Caco-2 (cell line): ENCODE measurements at regions not wholly inside any gene's neighbourhood (a gene's known extent, or its start where the extent isn't known, plus 50 kb on each side); places are given as distances from the start of the nearest gene placed in this dataset.
"Not testable (repeated sequence)": the region's sequence is repeated elsewhere in the genome, so short reads cannot be mapped to it uniquely, and the experiment has no call there.

Source experiments
- BruUV-seq: library from RNA; stranded (reverse); fragments of 400-500 nt; replicated peaks from 2 replicates; lab custom pipeline; 2021; lab: Mats Ljungman, UMichigan
- CTCF ChIA-PET: fragments of 300-600 bp; sonication (Branson Sonifier 250); formaldehyde crosslinking; loops from one replicate; lab custom pipeline; 2022; ENCODE audit warnings: antibody characterized with exemption; lab: Charles Lee
- POLR2A ChIA-PET: fragments of 300-600 bp; sonication (Branson Sonifier 250); formaldehyde crosslinking; loops from one replicate; lab custom pipeline; 2022; ENCODE audit warnings: antibody characterized with exemption; lab: Charles Lee
- DNase-seq, 2 experiments: peaks; one replicate each; pipeline versions ENCODE4 v3.0.0 to v3.0.0-alpha.2; 2020 to 2022
- H3K27me3 ChIP-seq: replicated peaks from 2 replicates; pipeline ENCODE4 v1.6.0; 2011; ENCODE audit warnings: low read length; ENCODE audit not compliant: control insufficient read depth, insufficient read depth
- H3K36me3 ChIP-seq: 2 replicates; pipeline ENCODE4 v1.5.1; 2011; ENCODE audit warnings: low read length; ENCODE audit not compliant: control insufficient read depth, insufficient read depth
- H3K4me1 ChIP-seq: fragments of 250-450 bp; sonication (Bioruptor Pico); 2 replicates; pipeline ENCODE4 v1.5.1; 2020; ENCODE audit warnings: mild to moderate bottlenecking
- H3K4me3 ChIP-seq: 2 replicates; pipeline ENCODE4 v1.5.1; 2011; ENCODE audit warnings: low read depth, mild to moderate bottlenecking, control low read depth, low read length
- H3K9me3 ChIP-seq: fragments of 250-450 bp; sonication (Bioruptor Pico); 2 replicates; pipeline ENCODE4 v1.5.1; 2020; ENCODE audit warnings: mild to moderate bottlenecking, moderate library complexity
- H3K27ac Mint-ChIP-seq: one replicate; pipeline ENCODE4 v1.8.0; 2022; ENCODE audit warnings: mixed read lengths; ENCODE audit not compliant: unreplicated experiment
- H3K27me3 Mint-ChIP-seq: one replicate; pipeline ENCODE4 v1.8.0; 2022; ENCODE audit warnings: mixed read lengths; ENCODE audit not compliant: insufficient read depth, unreplicated experiment
- H3K36me3 Mint-ChIP-seq: one replicate; pipeline ENCODE4 v1.8.0; 2022; ENCODE audit warnings: mild to moderate bottlenecking, mixed read lengths; ENCODE audit not compliant: insufficient read depth, unreplicated experiment
- H3K4me1 Mint-ChIP-seq: one replicate; pipeline ENCODE4 v1.8.0; 2022; ENCODE audit warnings: low read depth, mixed read lengths; ENCODE audit not compliant: unreplicated experiment
- H3K4me3 Mint-ChIP-seq: one replicate; pipeline ENCODE4 v1.8.0; 2022; ENCODE audit warnings: mild to moderate bottlenecking, moderate library complexity, mixed read lengths; ENCODE audit not compliant: unreplicated experiment
- H3K9me3 Mint-ChIP-seq: one replicate; pipeline ENCODE4 v1.8.0; 2022; ENCODE audit warnings: mixed read lengths; ENCODE audit not compliant: unreplicated experiment
- intact Hi-C: fragments of 100-400 bp; cut with micrococcal nuclease; formaldehyde crosslinking; loops from one replicate; pipeline ENCODE4 v1.10.0; 2022; ENCODE audit not compliant: unreplicated experiment
- TF ChIP-seq, protein P1 (sequence below), 2 experiments: fragments of 200-600 bp in 1 of 2; IDR thresholded peaks; 1 replicate in 1 of 2; 2 replicates in 1 of 2; pipeline versions ENCODE4 v1.5.1 to v1.8.0; 2011 to 2022; ENCODE audit warnings: antibody characterized with exemption in 1 of 2, control low read depth in 1 of 2, inconsistent platforms in 1 of 2, low read depth in 1 of 2, low read length in 1 of 2, mild to moderate bottlenecking in 1 of 2, moderate library complexity in 1 of 2; ENCODE audit not compliant: insufficient read depth in 1 of 2, severe bottlenecking in 1 of 2, unreplicated experiment in 1 of 2

DNA sequence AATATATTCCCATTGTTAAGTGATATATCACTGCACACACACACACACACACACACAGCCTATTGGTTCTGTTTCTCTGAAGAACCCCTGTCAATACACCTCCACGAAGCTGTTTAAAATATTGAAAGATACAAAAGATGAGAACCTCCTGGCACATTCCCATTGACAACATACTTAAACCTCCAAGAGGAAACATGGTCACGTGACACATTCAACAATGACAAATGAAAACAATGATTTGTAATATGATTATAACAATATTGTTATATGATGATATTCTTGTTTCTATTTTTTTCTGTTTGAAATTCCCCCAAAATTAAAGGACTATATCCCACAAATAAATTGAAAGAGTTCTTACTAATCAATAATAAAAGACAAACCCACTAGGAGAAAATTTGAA lies 1344.9 kb downstream of the BRD1 start:
- Mint-ChIP-seq H3K4me3 (no peak overlapping the region), H3K27me3 (peaks cover 5% of the 10 kb centered on the region), H3K27ac (no peak overlapping the region), H3K4me1 (no peaks in the 10 kb centered on the region), H3K36me3 (no peaks in the 10 kb centered on the region), H3K9me3 (no peaks in the 10 kb centered on the region)
- ChIA-PET CTCF (no interaction called here), POLR2A (no interaction called here)
- intact Hi-C loops = no loop called here
- Histone ChIP-seq H3K4me1 (no peaks in the 10 kb centered on the region), H3K9me3 (no peaks in the 10 kb centered on the region), H3K27me3 (no peaks in the 10 kb centered on the region), H3K4me3 (no peak overlapping the region), H3K36me3 (no peaks in the 10 kb centered on the region)
- TF ChIP-seq, protein P1, sequence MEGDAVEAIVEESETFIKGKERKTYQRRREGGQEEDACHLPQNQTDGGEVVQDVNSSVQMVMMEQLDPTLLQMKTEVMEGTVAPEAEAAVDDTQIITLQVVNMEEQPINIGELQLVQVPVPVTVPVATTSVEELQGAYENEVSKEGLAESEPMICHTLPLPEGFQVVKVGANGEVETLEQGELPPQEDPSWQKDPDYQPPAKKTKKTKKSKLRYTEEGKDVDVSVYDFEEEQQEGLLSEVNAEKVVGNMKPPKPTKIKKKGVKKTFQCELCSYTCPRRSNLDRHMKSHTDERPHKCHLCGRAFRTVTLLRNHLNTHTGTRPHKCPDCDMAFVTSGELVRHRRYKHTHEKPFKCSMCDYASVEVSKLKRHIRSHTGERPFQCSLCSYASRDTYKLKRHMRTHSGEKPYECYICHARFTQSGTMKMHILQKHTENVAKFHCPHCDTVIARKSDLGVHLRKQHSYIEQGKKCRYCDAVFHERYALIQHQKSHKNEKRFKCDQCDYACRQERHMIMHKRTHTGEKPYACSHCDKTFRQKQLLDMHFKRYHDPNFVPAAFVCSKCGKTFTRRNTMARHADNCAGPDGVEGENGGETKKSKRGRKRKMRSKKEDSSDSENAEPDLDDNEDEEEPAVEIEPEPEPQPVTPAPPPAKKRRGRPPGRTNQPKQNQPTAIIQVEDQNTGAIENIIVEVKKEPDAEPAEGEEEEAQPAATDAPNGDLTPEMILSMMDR (IDR thresholded peaks at IDR 0.05; ENCODE audit: insufficient read depth in 1 of 2, low read depth in 1 of 2, low read length in 1 of 2, severe bottlenecking in 1 of 2, unreplicated experiment in 1 of 2) = no peak
- DNase-seq = no peak
- no TSS peak for BruUV-seq

DNA sequence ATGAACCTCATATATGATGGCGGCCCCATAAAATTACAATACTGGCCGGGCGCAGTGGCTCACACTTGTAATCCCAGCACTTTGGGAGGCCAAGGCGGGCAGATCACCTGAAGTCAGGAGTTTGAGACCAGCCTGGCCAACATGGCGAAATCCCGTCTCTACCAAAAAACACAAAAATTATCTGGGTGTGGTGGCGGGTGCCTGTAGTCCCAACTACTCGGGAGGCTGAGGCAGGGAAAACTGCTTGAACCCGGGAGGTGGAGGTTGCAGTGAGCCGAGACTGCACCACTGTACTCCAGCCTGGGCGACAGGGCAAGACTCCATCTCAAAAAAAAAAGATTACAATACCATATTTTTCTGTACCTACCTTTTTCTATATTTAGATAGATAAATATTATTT lies 1345.5 kb downstream of the BRD1 start:
- BruUV-seq, POLR2A ChIA-PET, H3K36me3 ChIP-seq, H3K4me3 Mint-ChIP-seq, H3K27me3 ChIP-seq, CTCF ChIA-PET, H3K27me3 Mint-ChIP-seq, H3K36me3 Mint-ChIP-seq, H3K4me1 Mint-ChIP-seq, H3K4me3 ChIP-seq, H3K4me1 ChIP-seq, H3K27ac Mint-ChIP-seq, H3K9me3 Mint-ChIP-seq, intact Hi-C loops, DNase-seq, H3K9me3 ChIP-seq: not testable (repeated sequence)

DNA sequence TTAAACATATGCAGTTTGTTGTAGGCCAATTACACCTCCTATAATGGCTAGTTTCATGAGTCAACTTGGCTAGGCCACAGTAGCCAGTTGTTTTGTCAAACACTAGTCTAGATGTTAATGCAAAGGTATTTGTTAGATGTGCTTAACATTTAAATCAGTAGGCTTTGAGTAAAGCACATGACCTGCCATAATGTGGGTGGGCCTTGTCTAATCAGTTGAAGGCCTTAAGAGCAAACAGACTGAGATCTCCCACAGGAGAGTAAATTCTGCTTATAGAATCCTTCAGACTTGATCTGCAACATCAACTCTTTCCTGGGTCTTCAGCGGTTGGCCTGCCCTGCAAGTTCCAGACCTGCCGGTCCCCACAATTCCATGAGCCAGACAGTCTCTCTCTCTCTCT lies 1345.9 kb downstream of the BRD1 start:
- BruUV-seq = no TSS peak
- Mint-ChIP-seq H3K27ac (no peak overlapping the region), H3K4me1 (no peaks in the 10 kb centered on the region), H3K9me3 (no peaks in the 10 kb centered on the region), H3K27me3 (peaks cover 5% of the 10 kb centered on the region), H3K4me3 (no peak overlapping the region), H3K36me3 (no peaks in the 10 kb centered on the region)
- Histone ChIP-seq H3K4me1 (no peaks in the 10 kb centered on the region), H3K27me3 (no peaks in the 10 kb centered on the region), H3K4me3 (no peak overlapping the region), H3K36me3 (no peaks in the 10 kb centered on the region), H3K9me3 (no peaks in the 10 kb centered on the region)
- peak in 1 of 2 experiments; percentile 14 for DNase-seq
- TF ChIP-seq, protein P1 (IDR thresholded peaks at IDR 0.05; ENCODE audit: insufficient read depth in 1 of 2, low read depth in 1 of 2, low read length in 1 of 2, severe bottlenecking in 1 of 2, unreplicated experiment in 1 of 2) = no peak
- intact Hi-C loops = no loop called here
- ChIA-PET POLR2A (no interaction called here), CTCF (no interaction called here)
